Activated CD8-positive, alpha-beta memory T cell treated with anti-CD3 and anti-CD28 coated beads for 24 hours (primary cell): ENCODE measurements at regions not wholly inside any gene's neighbourhood (a gene's known extent, or its start where the extent isn't known, plus 50 kb on each side); places are given as distances from the start of the nearest gene placed in this dataset.

Source experiments
- DNase-seq: peaks from one replicate; pipeline ENCODE4 v3.0.0-alpha.2; 2020

DNA sequence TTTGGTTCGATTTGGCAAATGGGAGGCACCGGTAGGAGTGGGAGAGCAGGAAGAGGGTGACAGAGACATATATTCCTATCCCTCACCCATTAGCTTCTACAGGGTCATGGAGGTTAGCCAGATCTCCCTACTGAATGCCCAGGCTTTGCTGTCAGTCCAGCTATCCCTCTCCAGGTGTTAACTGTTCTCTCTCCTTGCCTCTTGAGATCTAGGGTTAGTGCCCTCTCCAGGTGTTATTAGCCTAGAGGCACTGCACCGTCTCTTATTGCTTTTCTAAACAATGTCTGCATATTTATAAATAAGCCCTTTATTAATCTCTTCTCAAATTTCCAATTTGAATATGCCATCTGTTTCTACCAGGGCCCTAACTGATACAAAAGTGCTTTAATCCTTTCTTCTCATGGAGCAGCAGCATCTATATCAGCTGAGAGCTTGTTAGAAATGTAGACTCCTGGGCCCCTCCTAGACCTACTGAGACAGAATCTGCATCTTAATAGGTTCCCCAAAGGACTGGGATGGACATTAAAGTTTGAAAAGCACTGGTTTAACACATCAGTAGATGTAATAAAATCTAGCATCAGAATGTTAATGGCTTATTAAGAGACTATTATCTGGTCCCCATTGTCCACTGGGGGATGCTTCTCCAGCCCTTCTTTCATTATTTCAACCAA, 322.5 kb upstream of the SLC24A2 start:
- no peak for DNase-seq

GRCh38 chr9:20095430-20096092, 306.7 kb upstream of the SLC24A2 start:
- no peak for DNase-seq

DNA sequence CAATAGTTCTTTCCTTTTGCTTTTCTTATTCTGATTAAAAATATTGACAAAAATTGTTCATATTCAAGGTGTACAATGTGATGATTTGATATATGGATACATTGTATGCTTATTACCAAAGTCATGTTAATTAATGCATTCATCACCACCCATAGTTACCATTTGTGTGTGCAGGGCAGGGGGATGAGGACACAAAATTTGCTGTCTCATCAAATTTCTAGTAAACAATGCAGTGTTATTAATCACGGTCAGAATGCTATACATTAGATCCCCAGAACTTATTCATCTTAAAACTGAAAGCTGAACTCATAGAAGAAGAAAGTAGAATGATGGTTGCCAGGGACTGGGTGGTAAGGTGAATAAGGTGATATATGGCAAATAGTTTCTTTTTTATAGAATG, 303.7 kb upstream of the SLC24A2 start:
- no peak for DNase-seq

GRCh38 chr9:20087481-20087880, 298.6 kb upstream of the SLC24A2 start:
- DNase-seq: no peak

- DNase-seq: no peak
Measured at GRCh38 chr9:20085842-20086241, 297.0 kb upstream of the SLC24A2 start.

- DNase-seq: no peak
Measured at GRCh38 chr9:20084125-20084524, 295.3 kb upstream of the SLC24A2 start.

GRCh38 chr9:20083390-20083789, 294.6 kb upstream of the SLC24A2 start:
- no peak for DNase-seq

DNA sequence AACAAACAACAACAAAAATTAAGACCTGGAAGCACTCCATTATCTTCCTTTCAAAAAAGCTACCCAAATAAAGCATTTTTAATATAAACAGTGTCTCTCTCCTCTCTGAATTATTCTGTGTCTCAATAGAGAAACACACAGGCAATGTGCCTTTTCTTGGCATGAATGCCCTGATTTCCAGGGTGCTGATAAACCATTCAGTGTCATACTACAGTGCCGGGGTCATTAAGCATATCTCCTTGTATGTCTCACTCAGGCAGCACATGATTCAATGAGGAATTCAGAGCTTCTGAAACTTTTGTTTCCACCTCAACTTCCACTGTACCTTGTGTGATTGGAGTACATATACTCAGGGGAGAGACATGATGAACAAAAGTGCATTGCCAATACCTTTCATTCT, 294.0 kb upstream of the SLC24A2 start:
- DNase-seq: no peak

DNA sequence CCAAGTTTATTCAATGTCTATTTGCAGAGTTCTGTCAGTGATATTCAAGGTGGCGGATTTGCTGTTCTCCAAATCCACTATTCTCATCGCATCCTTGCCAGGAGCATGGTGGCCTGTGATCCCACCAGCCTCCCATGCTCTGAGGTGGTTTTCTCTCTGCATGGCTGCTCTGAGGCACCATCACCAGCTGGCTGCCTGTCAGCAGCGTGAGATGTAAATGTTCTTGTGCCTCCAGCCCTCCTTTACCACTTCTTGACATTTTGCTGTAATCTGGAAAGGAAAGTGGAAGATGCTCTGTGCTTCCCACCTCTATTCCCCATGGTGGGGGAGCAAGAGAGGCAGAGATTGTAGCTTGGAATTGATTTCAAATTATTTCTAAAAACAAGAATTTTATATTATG, 293.6 kb upstream of the SLC24A2 start:
- DNase-seq: no peak

DNA sequence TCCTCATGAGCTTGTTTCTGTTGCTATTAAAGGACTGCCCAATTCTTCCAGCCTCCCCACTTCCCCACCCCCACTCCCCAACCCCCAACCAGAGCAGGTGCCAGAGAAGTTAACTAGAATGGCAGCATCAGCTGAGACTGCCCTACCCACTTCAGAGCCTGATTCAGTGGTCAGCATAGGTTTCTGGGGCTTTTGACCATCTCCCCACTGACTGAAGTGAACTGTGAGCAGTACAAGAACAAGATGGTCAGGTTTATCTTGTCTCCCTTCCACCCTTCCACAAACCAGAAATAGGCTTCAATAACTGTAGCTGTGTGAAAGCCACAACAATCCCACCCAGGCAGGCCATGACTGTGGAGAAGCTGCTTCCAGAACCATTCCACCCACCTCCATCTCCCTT, 289.4 kb upstream of the SLC24A2 start:
- DNase-seq: no peak

DNA sequence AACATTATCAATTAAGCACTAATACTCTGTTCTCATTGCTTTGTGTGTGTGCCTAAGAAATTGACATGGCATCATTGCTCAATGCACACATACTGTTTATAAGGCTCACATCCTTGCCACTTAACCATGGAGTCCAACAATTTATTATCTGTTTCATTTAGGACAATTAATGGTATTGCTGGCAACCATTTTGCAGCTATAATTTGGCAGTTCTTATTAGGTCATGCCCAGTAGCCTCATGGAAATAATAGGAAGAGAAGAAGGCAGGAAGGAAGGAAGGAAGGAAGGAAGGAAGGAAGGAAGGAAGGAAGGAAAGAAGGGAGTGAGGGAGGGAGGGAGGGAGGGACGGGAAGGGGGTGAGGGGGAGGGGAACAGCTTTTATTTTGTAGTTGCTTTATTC, 285.5 kb upstream of the SLC24A2 start:
- no peak for DNase-seq

DNA sequence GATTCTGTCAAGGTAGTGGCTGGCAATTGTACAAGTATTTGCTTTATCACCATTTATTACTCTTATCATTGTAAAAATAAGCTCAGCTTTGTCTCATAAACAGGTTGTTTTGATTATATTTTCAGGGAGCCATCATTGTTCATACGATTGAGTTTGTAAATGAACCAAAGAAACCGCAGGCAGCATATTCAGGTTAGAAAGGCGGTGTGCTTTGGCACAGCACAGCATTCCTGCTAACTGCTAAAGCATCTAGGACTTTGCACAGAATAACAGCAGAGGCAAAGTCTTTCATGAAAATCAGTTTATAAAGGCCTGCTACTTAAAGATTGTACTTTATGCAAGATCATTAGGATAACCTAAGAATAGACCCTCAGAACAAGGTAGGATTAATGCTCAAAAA, 281.5 kb upstream of the SLC24A2 start:
- no peak for DNase-seq

GRCh38 chr9:20065796-20066700, 277.2 kb upstream of the SLC24A2 start:
- no peak for DNase-seq

GRCh38 chr9:20065046-20065445, 276.2 kb upstream of the SLC24A2 start:
- no peak for DNase-seq

DNA sequence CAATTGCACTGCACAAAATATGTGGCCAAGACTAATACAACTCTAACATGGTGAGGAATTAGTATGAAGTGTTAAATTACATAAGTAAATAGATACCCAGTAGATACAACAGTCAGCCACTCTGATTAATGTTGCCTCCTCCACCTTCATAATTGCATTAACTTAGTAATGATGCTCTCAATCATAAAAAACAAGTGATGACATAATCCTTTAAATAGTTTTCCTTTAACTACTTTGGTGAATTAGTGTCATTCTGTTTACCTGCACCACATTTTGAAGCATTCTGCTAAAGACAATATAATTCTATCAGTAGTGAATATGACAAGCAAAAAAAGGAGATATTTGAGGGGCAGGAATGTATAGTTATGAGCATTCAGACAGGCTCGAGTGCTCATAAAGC, 265.9 kb upstream of the SLC24A2 start:
- no peak for DNase-seq

- DNase-seq: no peak
Measured at GRCh38 chr9:20048985-20049384, 260.1 kb upstream of the SLC24A2 start.

- DNase-seq: no peak
Measured at GRCh38 chr9:20048437-20048836, 259.6 kb upstream of the SLC24A2 start.

DNA sequence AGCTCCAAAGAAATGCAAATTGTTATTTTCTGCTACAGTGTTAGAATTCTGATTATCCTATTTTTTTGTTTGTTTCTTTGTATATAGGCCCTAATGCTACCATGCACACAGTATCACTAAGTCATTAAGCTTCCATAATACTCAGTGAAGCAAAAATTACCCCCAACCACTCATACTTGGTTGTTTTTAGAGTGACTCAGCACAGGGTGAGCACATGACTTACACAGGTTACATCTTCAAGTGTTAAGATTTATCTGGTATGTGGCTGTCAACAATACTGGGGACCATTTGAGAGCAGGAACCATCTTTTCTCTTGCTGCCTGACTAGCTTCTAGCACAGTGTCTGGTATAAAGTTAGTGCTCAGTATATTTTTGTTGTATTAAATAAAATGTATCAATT, 255.8 kb upstream of the SLC24A2 start:
- no peak for DNase-seq

GRCh38 chr9:20043461-20043860, 254.6 kb upstream of the SLC24A2 start:
- DNase-seq: no peak

DNA sequence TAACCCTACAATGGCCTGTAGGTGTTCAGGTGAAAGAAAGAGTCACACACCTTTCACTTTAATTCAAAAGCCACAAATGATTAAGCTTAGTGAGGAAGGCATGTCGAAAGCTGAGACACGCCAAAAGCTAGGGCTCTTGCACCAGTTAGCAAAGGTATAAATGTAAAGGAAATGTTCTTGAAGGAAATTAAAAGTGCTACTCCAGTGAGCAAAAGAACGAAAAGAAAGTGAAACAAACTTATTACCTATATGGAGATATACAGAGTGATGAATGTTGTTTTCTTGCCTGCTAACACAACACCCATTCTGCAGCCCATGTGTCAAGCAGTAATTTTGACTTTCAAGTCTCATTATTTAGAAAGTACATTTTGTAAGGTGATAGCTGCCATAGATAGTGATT, 254.2 kb upstream of the SLC24A2 start:
- no peak for DNase-seq

- DNase-seq: no peak
Measured at GRCh38 chr9:20042128-20042711, 253.4 kb upstream of the SLC24A2 start.

GRCh38 chr9:20041697-20042081, 252.9 kb upstream of the SLC24A2 start:
- DNase-seq: no peak

DNA sequence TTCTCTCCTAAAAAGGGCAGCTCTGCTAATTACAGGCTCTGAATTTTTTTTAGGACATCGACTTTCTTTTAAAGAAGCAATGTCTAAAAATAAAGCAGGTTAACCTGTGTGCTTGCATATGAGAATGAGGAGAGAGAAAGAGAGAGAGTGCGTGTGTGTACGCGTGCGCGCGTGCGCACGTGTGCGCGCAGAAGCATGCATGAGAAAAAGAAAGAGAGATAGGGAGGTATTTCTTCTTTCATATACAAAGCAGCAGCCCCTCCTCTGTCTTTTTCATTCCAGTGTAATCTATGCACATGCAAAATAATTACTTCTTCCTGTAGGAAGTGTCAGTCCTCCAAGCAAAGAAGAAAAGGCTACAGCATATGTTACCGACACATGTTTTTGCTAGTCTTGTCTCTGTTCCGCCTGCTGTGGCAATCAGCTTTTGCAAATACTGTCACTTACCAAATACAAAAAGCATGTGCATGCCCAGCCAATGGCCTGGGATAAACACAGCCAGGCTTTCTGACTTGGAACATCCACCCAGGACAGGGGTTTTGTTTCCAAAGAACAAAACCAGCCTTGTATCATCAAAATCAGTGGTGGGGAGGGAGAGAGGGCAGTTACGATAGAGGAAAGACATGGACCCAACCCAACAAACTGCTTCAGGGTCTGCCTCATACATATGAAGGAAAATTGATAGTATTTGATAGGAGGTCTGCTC, 252.3 kb upstream of the SLC24A2 start:
- no peak for DNase-seq
